ENCODE measurements at regions not wholly inside any gene's neighbourhood (a gene's known extent, or its start where the extent isn't known, plus 50 kb on each side); places are given as distances from the start of the nearest gene placed in this dataset.

DNA sequence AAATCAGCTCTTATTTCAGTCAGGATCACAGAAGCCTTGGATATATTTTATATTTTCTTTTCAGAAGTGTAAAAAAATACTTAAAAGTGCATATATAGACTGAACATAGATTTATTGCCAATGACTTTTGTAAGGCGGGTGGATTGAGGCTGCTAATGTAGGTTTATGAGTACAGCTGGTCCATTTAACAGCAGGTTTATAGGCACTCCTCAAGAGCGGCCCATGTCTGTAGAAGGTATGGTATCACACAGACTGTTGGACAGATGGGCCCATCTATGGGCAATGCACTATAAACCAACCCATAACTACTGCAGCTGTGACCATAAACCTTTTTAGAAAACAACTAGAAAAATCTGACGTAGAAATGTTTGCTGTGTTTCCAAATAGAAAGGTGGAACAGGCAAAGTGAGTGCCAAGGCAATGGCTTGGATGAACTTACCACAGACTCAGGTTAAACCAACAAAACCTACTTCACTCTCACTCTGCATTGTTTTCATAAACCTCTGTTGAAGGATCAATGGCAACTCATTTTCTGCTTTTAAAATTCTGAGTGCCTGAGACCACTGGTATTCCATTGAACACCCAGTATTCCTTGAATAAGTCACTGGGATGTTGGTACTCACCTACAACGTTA, 170.6 kb upstream of the EYA4 start:
- Histone ChIP-seq H3K4me1 (ENCODE audit: low read length) (peaks cover 4% of the 10 kb centered on the region; the same call in 1 of the 2 replicates), H3K4me3 (ENCODE audit: low read length) (no peak overlapping the region), H3K9me3 (ENCODE audit: insufficient read depth, low read length) (no peaks in the 10 kb centered on the region), H3K27ac (ENCODE audit: low read length) (no peak overlapping the region), H4K20me1 (ENCODE audit: insufficient read depth, low read length) (no peaks in the 10 kb centered on the region), H3K27me3 (ENCODE audit: low read depth, low read length) (no peaks in the 10 kb centered on the region), H2AFZ (ENCODE audit: low read depth, low read length) (no peak overlapping the region), H3K79me2 (ENCODE audit: low read length) (no peaks in the 10 kb centered on the region), H3K9ac (ENCODE audit: low read length) (no peak overlapping the region), H3K36me3 (replicated peaks; ENCODE audit: low read depth, low read length) (no peaks in the 10 kb centered on the region), H3K4me2 (ENCODE audit: low read length) (no peak overlapping the region)
- TF ChIP-seq, protein P1, sequence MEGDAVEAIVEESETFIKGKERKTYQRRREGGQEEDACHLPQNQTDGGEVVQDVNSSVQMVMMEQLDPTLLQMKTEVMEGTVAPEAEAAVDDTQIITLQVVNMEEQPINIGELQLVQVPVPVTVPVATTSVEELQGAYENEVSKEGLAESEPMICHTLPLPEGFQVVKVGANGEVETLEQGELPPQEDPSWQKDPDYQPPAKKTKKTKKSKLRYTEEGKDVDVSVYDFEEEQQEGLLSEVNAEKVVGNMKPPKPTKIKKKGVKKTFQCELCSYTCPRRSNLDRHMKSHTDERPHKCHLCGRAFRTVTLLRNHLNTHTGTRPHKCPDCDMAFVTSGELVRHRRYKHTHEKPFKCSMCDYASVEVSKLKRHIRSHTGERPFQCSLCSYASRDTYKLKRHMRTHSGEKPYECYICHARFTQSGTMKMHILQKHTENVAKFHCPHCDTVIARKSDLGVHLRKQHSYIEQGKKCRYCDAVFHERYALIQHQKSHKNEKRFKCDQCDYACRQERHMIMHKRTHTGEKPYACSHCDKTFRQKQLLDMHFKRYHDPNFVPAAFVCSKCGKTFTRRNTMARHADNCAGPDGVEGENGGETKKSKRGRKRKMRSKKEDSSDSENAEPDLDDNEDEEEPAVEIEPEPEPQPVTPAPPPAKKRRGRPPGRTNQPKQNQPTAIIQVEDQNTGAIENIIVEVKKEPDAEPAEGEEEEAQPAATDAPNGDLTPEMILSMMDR (IDR thresholded peaks at IDR 0.05; ENCODE audit: low read depth, low read length), result no peak
- TF ChIP-seq EZH2phosphoT487 (IDR thresholded peaks at IDR 0.05; ENCODE audit: low read depth), result no peak

DNA sequence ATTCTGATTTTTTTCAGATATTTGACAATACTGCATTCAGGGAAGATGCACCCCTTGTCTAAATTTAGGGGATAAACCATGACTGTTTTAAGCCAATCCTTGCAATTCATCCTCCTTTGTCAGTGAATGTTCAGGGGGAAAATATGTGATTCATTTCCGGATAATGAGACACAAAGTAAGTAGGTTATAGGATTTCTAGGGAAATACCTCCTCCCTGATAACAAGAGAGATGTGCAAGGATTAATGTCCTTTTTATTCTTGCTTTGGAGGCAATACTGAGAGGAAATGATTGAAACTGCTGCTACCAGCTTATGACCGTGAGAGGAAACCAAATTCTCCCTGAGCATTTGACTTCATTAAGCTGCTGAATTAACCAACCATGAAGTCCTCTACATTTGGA, 161.3 kb upstream of the EYA4 start:
- no peak overlapping the region for H3K27ac ChIP-seq (ENCODE audit: low read length)
- H3K9ac ChIP-seq (ENCODE audit: low read length), result no peak overlapping the region
- H3K4me3 ChIP-seq (ENCODE audit: low read length), result no peak overlapping the region
- no peak for TF ChIP-seq EZH2phosphoT487 (IDR thresholded peaks at IDR 0.05; ENCODE audit: low read depth)
- TF ChIP-seq, protein P1 (IDR thresholded peaks at IDR 0.05; ENCODE audit: low read depth, low read length), result no peak
- H3K9me3 ChIP-seq (ENCODE audit: insufficient read depth, low read length), result no peaks in the 10 kb centered on the region
- no peaks in the 10 kb centered on the region for H3K36me3 ChIP-seq (replicated peaks; ENCODE audit: low read depth, low read length)
- H4K20me1 ChIP-seq (ENCODE audit: insufficient read depth, low read length), result no peaks in the 10 kb centered on the region
- H2AFZ ChIP-seq (ENCODE audit: low read depth, low read length), result no peak overlapping the region
- no peaks in the 10 kb centered on the region for H3K79me2 ChIP-seq (ENCODE audit: low read length)
- H3K27me3 ChIP-seq (ENCODE audit: low read depth, low read length), result no peaks in the 10 kb centered on the region
- no peaks in the 10 kb centered on the region for H3K4me1 ChIP-seq (ENCODE audit: low read length)
- no peak overlapping the region for H3K4me2 ChIP-seq (ENCODE audit: low read length)

DNA sequence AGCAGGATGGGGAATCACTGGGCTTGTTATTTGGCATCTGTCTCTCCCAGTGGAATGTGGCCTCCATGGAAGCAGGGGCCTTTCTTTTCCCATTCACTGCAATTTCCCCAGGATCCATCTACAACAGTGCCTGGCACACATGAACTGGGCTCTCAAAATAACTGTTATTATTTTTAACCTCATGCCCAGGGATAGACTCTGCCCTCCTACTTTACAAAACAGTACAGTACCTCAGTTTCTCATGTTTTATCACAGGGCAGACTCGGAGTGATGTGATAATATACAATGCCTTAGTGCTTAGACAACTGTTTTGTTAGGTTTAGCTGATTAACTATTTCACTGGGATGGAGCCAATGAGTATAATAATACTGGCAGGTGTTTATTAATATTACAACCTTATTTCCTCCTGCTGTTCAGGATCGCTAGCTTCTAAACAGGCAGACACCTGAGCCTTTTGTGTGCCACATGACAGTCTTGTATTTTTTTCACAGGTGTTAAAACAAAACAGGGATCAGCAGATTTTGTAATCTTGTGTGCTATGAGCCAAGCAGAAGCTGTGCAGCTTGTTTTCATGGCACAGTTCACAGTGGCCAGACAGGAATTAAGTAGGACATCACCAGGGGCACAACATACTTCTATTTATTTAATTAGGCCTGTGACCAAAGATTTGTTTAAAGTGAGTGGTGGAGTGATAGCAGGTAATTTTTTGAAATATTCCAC, 157.7 kb upstream of the EYA4 start:
- H3K36me3 ChIP-seq (replicated peaks; ENCODE audit: low read depth, low read length), result no peaks in the 10 kb centered on the region

DNA sequence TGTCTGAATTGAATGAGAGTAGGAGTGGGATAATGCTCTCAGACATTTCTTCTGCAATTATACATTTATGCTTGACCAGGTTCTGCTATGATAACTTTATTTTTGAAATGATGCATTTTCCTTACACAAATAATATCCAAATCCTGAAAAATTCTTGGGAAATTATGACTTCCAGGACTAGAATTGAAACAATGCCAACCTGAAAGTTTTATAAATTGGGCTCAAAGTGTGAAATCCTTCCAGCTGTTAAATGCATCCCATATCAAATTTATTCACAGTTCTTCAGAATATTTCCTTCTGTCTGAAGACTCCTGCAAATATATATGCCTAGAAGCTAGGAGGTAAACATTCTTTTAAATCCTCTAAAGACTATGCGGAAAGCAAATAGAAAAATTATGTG, 155.7 kb upstream of the EYA4 start:
- no peak overlapping the region for H3K27ac ChIP-seq (ENCODE audit: low read length)
- H3K36me3 ChIP-seq (replicated peaks; ENCODE audit: low read depth, low read length), result no peaks in the 10 kb centered on the region
- no peaks in the 10 kb centered on the region for H3K4me1 ChIP-seq (ENCODE audit: low read length)
- H3K79me2 ChIP-seq (ENCODE audit: low read length), result no peaks in the 10 kb centered on the region
- no peak overlapping the region for H3K9ac ChIP-seq (ENCODE audit: low read length)
- H3K9me3 ChIP-seq (ENCODE audit: insufficient read depth, low read length), result no peaks in the 10 kb centered on the region
- no peaks in the 10 kb centered on the region for H3K27me3 ChIP-seq (ENCODE audit: low read depth, low read length)
- no peaks in the 10 kb centered on the region for H4K20me1 ChIP-seq (ENCODE audit: insufficient read depth, low read length)
- TF ChIP-seq EZH2phosphoT487 (IDR thresholded peaks at IDR 0.05; ENCODE audit: low read depth), result no peak
- TF ChIP-seq, protein P1 (IDR thresholded peaks at IDR 0.05; ENCODE audit: low read depth, low read length), result no peak
- no peak overlapping the region for H3K4me2 ChIP-seq (ENCODE audit: low read length)
- H3K4me3 ChIP-seq (ENCODE audit: low read length), result no peak overlapping the region
- no peak overlapping the region for H2AFZ ChIP-seq (ENCODE audit: low read depth, low read length)

More for the DNA sequence above, 157.7 kb upstream of the EYA4 start:
- H3K79me2 ChIP-seq (ENCODE audit: low read length), result no peaks in the 10 kb centered on the region
- no peak overlapping the region for H3K27ac ChIP-seq (ENCODE audit: low read length)
- TF ChIP-seq, protein P1 (IDR thresholded peaks at IDR 0.05; ENCODE audit: low read depth, low read length), result no peak
- no peak for TF ChIP-seq EZH2phosphoT487 (IDR thresholded peaks at IDR 0.05; ENCODE audit: low read depth)
- no peaks in the 10 kb centered on the region for H3K9me3 ChIP-seq (ENCODE audit: insufficient read depth, low read length)
- H3K4me3 ChIP-seq (ENCODE audit: low read length), result no peak overlapping the region
- no peaks in the 10 kb centered on the region for H3K4me1 ChIP-seq (ENCODE audit: low read length)
- no peak overlapping the region for H3K9ac ChIP-seq (ENCODE audit: low read length)
- no peaks in the 10 kb centered on the region for H4K20me1 ChIP-seq (ENCODE audit: insufficient read depth, low read length)
- H3K4me2 ChIP-seq (ENCODE audit: low read length), result no peak overlapping the region
- no peaks in the 10 kb centered on the region for H3K27me3 ChIP-seq (ENCODE audit: low read depth, low read length)
- no peak overlapping the region for H2AFZ ChIP-seq (ENCODE audit: low read depth, low read length)
